Stimulated activated CD8-positive, alpha-beta memory T cell treated with anti-CD3 and anti-CD28 coated beads, Interleukin-15, amount 100 ng/mL, for 24 hours (primary cell): ENCODE measurements at regions not wholly inside any gene's neighbourhood (a gene's known extent, or its start where the extent isn't known, plus 50 kb on each side); places are given as distances from the start of the nearest gene placed in this dataset.
"Not testable (repeated sequence)": the region's sequence is repeated elsewhere in the genome, so short reads cannot be mapped to it uniquely, and the experiment has no call there.

Source experiments
- DNase-seq: peaks from one replicate; pipeline ENCODE4 v3.0.0-alpha.2; 2020; ENCODE audit warnings: low read depth

GRCh38 chr1:208717525-208717924 is 473.3 kb upstream of the PLXNA2 start:
- DNase-seq = no peak

- no peak for DNase-seq
These were observed 478.4 kb upstream of the PLXNA2 start for GRCh38 chr1:208722592-208722991.

GRCh38 chr1:208724079-208724478 is 479.9 kb upstream of the PLXNA2 start:
- no peak for DNase-seq

- no peak for DNase-seq
These were observed 484.6 kb upstream of the PLXNA2 start for GRCh38 chr1:208728815-208729214.

GRCh38 chr1:208731981-208732821 is 488.0 kb upstream of the PLXNA2 start:
- no peak for DNase-seq

- no peak for DNase-seq
These were observed 493.0 kb upstream of the PLXNA2 start for GRCh38 chr1:208737161-208737560.

- no peak for DNase-seq
These were observed 493.7 kb upstream of the PLXNA2 start for GRCh38 chr1:208737922-208738321.

- DNase-seq = not testable (repeated sequence)
These were observed 495.5 kb upstream of the PLXNA2 start for GRCh38 chr1:208739636-208740035.

GRCh38 chr1:208741296-208741695 is 497.1 kb upstream of the PLXNA2 start:
- no peak for DNase-seq

- no peak for DNase-seq
These were observed 499.2 kb upstream of the PLXNA2 start for GRCh38 chr1:208743361-208743760.

GRCh38 chr1:208747979-208748378 is 503.8 kb upstream of the PLXNA2 start:
- DNase-seq = no peak

- DNase-seq = no peak
These were observed 504.4 kb upstream of the PLXNA2 start for GRCh38 chr1:208748387-208749165.

GRCh38 chr1:208756339-208756981 is 512.3 kb upstream of the PLXNA2 start:
- DNase-seq = no peak

GRCh38 chr1:208757846-208758245 is 513.7 kb upstream of the PLXNA2 start:
- no peak for DNase-seq

- no peak for DNase-seq
These were observed 515.1 kb upstream of the PLXNA2 start for GRCh38 chr1:208759255-208759654.

GRCh38 chr1:208763971-208764370 is 519.8 kb upstream of the PLXNA2 start:
- no peak for DNase-seq

- no peak for DNase-seq
These were observed 522.6 kb upstream of the PLXNA2 start for GRCh38 chr1:208766832-208767231.

GRCh38 chr1:208767816-208768215 is 523.6 kb upstream of the PLXNA2 start:
- DNase-seq = no peak

GRCh38 chr1:208772891-208773290 is 528.7 kb upstream of the PLXNA2 start:
- DNase-seq = no peak

- no peak for DNase-seq
These were observed 531.7 kb upstream of the PLXNA2 start for GRCh38 chr1:208775841-208776240.

- DNase-seq = no peak
These were observed 534.2 kb upstream of the PLXNA2 start for GRCh38 chr1:208778417-208778816.

GRCh38 chr1:208781391-208782045 is 537.3 kb upstream of the PLXNA2 start:
- no peak for DNase-seq
